Testis (tissue), 2 donors: ENCODE measurements at regions not wholly inside any gene's neighbourhood (a gene's known extent, or its start where the extent isn't known, plus 50 kb on each side); places are given as distances from the start of the nearest gene placed in this dataset.

ENCODE experiments used
- POLR2A ChIP-seq: fragments of 450-650 bp; IDR thresholded peaks from one replicate; pipeline ENCODE4 v1.6.1; 2017; ENCODE audit warnings: antibody characterized with exemption, mild to moderate bottlenecking, moderate library complexity
- TF ChIP-seq, protein P1 (sequence below), 3 experiments: fragments of 450-650 bp in 2 of 3; fragments of 200-600 bp in 1 of 3; sonication (generic) in 1 of 3; IDR thresholded peaks; one replicate each; pipeline ENCODE4 v1.5.1; 2016 to 2019; ENCODE audit warnings: antibody characterized with exemption in 3 of 3, mild to moderate bottlenecking in 2 of 3, moderate library complexity in 1 of 3

DNA sequence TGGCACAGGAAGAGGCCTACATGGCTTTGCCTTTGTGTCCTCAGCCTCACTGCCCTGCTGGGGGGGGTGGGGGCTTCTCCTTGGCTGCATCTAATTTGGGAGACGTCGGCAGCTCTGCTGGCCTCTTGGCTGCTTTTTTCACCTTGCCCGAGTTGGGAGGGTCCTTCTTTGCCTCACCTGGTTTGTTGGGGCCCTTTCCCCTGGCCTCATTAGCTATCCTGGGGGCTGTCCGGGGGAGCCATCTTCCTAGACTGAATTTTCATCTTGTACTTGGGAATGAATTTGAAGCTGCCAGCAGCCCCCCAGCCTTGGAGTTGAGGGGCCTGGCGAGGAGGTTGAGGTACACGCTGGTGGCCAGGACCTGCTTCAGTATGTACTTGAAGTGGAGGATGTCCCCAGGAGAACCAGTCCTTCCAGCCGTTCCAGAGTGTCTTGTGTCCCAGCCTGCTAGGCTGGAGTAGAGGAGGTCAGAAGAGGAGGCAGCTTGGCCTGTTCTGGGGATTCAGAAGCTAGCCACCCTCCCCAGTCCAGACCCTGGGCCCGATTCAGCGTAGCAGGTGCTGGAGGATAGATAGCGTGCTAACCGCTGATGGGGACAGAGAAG, 70.7 kb upstream of the VASH1 start:
- TF ChIP-seq, protein P1, sequence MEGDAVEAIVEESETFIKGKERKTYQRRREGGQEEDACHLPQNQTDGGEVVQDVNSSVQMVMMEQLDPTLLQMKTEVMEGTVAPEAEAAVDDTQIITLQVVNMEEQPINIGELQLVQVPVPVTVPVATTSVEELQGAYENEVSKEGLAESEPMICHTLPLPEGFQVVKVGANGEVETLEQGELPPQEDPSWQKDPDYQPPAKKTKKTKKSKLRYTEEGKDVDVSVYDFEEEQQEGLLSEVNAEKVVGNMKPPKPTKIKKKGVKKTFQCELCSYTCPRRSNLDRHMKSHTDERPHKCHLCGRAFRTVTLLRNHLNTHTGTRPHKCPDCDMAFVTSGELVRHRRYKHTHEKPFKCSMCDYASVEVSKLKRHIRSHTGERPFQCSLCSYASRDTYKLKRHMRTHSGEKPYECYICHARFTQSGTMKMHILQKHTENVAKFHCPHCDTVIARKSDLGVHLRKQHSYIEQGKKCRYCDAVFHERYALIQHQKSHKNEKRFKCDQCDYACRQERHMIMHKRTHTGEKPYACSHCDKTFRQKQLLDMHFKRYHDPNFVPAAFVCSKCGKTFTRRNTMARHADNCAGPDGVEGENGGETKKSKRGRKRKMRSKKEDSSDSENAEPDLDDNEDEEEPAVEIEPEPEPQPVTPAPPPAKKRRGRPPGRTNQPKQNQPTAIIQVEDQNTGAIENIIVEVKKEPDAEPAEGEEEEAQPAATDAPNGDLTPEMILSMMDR (IDR thresholded peaks at IDR 0.05): no peak
- no peak for TF ChIP-seq POLR2A
